Kidney (tissue), 13 donors: ENCODE measurements at regions not wholly inside any gene's neighbourhood (a gene's known extent, or its start where the extent isn't known, plus 50 kb on each side); places are given as distances from the start of the nearest gene placed in this dataset.
"Not testable (repeated sequence)": the region's sequence is repeated elsewhere in the genome, so short reads cannot be mapped to it uniquely, and the experiment has no call there.

Experiments used
- DNase-seq, 5 donors: peaks; one replicate each; pipeline ENCODE4 v3.0.0-alpha.2; 2013 to 2020
- FAIRE-seq: peaks from 2 replicates; lab custom pipeline; 2012; peaks lifted over from hg19 to GRCh38; lab: Jason Lieb, UNC
- H3K27ac ChIP-seq, 2 donors: one replicate each; pipeline ENCODE4 v1.7.0; 2013; ENCODE audit warnings: low read depth in 2 of 2, low read length in 2 of 2, inconsistent platforms in 1 of 2
- H3K27me3 ChIP-seq: one replicate; pipeline ENCODE4 v1.7.1; 2013; ENCODE audit warnings: low read length, inconsistent platforms; ENCODE audit not compliant: control insufficient read depth, insufficient read depth
- H3K36me3 ChIP-seq, 3 donors: one replicate each; pipeline versions ENCODE4 v1.7.0 to v1.7.1; 2013; ENCODE audit warnings: low read length in 3 of 3, control low read depth in 1 of 3, inconsistent platforms in 1 of 3; ENCODE audit not compliant: insufficient read depth in 3 of 3, control insufficient read depth in 2 of 3
- H3K4me1 ChIP-seq, 3 donors: one replicate each; pipeline versions ENCODE4 v1.7.0 to v1.7.1; 2013; ENCODE audit warnings: low read length in 3 of 3, inconsistent platforms in 1 of 3, low read depth in 1 of 3; ENCODE audit not compliant: control insufficient read depth in 2 of 3, insufficient read depth in 2 of 3
- H3K4me3 ChIP-seq, 3 donors: one replicate each; pipeline versions ENCODE4 v1.7.0 to v1.8.1; 2013; ENCODE audit warnings: low read length in 3 of 3, control low read depth in 1 of 3, inconsistent platforms in 1 of 3
- H3K9ac ChIP-seq, 3 donors: one replicate each; pipeline versions ENCODE4 v1.7.0 to v1.7.1; 2013; ENCODE audit warnings: low read length in 3 of 3, control low read depth in 1 of 3, inconsistent platforms in 1 of 3
- H3K9me3 ChIP-seq, 3 donors: one replicate each; pipeline versions ENCODE4 v1.7.0 to v1.7.1; 2013; ENCODE audit warnings: low read length in 3 of 3, control low read depth in 1 of 3, inconsistent platforms in 1 of 3; ENCODE audit not compliant: control insufficient read depth in 2 of 3, insufficient read depth in 1 of 3
- intact Hi-C: fragments of 100-400 bp; cut with DNase I; formaldehyde crosslinking; loops from one replicate; pipeline ENCODE4 v1.11.1; 2022
- TF ChIP-seq, protein P1 (sequence below): IDR thresholded peaks from 3 replicates; pipeline ENCODE4 v1.5.1; 2012; ENCODE audit warnings: mild to moderate bottlenecking, moderate library complexity, borderline replicate concordance; ENCODE audit not compliant: insufficient read depth; ENCODE audit errors: extremely low read depth
- donor health status: control.
- donor health status: control.
- donor health status: control.
- donor health status: control.
- donor health status: control.
- donor health status: DM: yes; HTN: yes; CAD: no.
- donor health status: Normal renal cell carcinoma (clear cell type).

DNA sequence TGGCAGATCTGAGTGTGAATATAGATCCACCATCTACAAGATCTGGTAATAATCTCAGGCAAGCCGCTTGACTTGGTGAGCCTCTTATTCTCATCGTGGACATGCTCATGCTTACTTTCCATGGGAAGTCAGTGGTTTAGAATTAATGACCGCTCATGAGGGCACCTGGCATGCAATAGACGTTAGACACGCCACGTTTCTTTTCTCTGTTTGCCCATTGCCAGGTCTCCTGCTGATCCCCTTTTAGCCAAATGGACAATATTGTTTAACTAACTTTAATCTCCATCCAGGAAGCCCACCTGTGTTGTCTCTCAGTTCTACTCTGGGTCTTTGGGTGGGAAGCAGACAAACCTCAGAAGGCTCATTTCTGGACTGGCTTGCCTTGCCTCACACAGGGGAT is 439.1 kb downstream of the ETS1 start:
- Histone ChIP-seq H3K4me3 (no peak overlapping the region), H3K27me3 (no peaks in the 10 kb centered on the region), H3K9ac (no peak overlapping the region), H3K36me3 (no peaks in the 10 kb centered on the region), H3K27ac (no peak overlapping the region), H3K9me3 (no peaks in the 10 kb centered on the region), H3K4me1 (peaks cover 0 to 3% (median 0%) of the 10 kb centered on the region in 3 donors)
- intact Hi-C loops = no loop called here
- FAIRE-seq (no peak), DNase-seq (no peak)
- TF ChIP-seq, protein P1, sequence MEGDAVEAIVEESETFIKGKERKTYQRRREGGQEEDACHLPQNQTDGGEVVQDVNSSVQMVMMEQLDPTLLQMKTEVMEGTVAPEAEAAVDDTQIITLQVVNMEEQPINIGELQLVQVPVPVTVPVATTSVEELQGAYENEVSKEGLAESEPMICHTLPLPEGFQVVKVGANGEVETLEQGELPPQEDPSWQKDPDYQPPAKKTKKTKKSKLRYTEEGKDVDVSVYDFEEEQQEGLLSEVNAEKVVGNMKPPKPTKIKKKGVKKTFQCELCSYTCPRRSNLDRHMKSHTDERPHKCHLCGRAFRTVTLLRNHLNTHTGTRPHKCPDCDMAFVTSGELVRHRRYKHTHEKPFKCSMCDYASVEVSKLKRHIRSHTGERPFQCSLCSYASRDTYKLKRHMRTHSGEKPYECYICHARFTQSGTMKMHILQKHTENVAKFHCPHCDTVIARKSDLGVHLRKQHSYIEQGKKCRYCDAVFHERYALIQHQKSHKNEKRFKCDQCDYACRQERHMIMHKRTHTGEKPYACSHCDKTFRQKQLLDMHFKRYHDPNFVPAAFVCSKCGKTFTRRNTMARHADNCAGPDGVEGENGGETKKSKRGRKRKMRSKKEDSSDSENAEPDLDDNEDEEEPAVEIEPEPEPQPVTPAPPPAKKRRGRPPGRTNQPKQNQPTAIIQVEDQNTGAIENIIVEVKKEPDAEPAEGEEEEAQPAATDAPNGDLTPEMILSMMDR = no peak

- Histone ChIP-seq H3K4me1 (peaks cover 0 to 2% (median 0%) of the 10 kb centered on the region in 3 donors), H3K27ac (no peak overlapping the region), H3K36me3 (no peaks in the 10 kb centered on the region), H3K9me3 (no peaks in the 10 kb centered on the region), H3K27me3 (no peaks in the 10 kb centered on the region), H3K4me3 (no peak overlapping the region), H3K9ac (no peak overlapping the region)
- intact Hi-C loops = no loop called here
- FAIRE-seq (no peak), DNase-seq (no peak)
- TF ChIP-seq, protein P1 = no peak
Measured at GRCh38 chr11:128146926-128147605, 440.3 kb downstream of the ETS1 start.

- H3K36me3 ChIP-seq, H3K4me1 ChIP-seq, H3K9ac ChIP-seq, H3K9me3 ChIP-seq, FAIRE-seq, DNase-seq, H3K27ac ChIP-seq, intact Hi-C loops, H3K4me3 ChIP-seq, H3K27me3 ChIP-seq: not testable (repeated sequence)
Measured at GRCh38 chr11:128140293-128140692, 447.1 kb downstream of the ETS1 start.

- Histone ChIP-seq H3K9me3 (no peaks in the 10 kb centered on the region), H3K4me3 (no peak overlapping the region), H3K36me3 (no peaks in the 10 kb centered on the region), H3K9ac (no peak overlapping the region), H3K4me1 (no peaks in the 10 kb centered on the region), H3K27ac (no peak overlapping the region), H3K27me3 (no peaks in the 10 kb centered on the region)
- FAIRE-seq (no peak), DNase-seq (no peak)
- intact Hi-C loops = no loop called here
- TF ChIP-seq, protein P1 = no peak
Measured at GRCh38 chr11:128135451-128135850, 451.9 kb downstream of the ETS1 start.
